NCI-H524 (cell line): ENCODE measurements at regions not wholly inside any gene's neighbourhood (a gene's known extent, or its start where the extent isn't known, plus 50 kb on each side); places are given as distances from the start of the nearest gene placed in this dataset.

ENCODE experiments used
- DNase-seq, 2 experiments: peaks; one replicate each; lab custom pipeline; 2025; lab: John Stamatoyannopoulos, UW

DNA sequence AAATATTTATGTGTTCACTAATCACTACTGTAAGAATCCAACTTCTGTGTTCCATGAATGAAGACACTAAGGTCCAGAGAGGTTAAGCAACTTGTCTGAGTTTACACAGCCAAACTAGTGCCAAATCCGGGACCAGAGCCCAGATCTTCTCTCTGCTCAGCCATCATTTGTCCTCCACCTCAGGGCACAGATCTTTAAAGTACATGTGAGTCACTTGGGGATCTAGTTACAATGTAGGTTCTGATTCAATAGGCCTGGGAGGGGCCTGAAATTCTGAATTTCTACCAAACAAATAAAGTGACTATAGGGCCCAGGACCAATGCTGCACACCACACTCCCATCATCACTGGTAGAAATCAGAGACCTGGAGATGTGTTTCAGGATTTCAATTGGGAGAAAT lies 162.9 kb downstream of the GXYLT1 start:
- DNase-seq: no peak

- DNase-seq: no peak
Observed at GRCh38 chr12:41981013-41981412, 163.7 kb downstream of the GXYLT1 start.

DNA sequence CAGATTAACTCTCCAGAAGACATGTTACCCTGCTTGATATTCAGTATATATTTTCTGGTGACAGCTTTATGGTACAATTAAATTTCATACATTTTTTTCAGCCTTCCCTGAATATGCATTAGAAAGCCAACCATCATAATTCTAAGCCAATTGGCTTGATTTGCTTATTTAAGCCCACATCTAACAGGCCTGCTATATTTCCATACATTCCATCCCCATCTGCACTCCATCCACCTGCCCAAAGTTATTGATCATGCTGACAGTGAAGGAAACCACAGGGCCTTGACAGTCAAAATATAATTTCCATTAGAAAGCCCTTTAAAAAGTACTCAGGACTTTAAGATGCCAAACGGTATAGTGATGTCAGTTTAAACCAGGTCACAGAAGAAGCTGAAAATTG lies 164.3 kb downstream of the GXYLT1 start:
- no peak for DNase-seq

GRCh38 chr12:41979574-41979973 lies 165.1 kb downstream of the GXYLT1 start:
- no peak for DNase-seq

DNA sequence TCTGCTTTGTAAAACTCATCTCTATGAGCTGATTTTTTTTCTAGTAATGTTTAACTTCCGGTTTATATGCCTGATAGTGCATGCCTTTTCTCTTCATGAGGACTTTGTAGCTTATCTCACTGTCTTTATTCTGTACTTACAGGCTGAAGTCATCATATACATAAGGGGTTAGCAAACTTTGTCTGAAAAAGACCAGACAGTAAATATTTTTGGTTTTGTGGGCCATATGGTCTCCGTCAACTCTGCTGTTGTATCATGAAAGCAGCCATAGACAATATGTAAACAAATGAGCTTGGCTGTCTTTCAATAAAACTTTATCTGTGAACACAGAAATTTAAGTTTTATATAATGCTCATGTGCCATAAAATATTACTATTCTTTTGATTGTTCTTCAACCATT lies 172.1 kb downstream of the GXYLT1 start:
- no peak for DNase-seq

GRCh38 chr12:41972196-41972595 lies 172.5 kb downstream of the GXYLT1 start:
- peak in 1 of 2 experiments; percentile 25 for DNase-seq

GRCh38 chr12:41970744-41971143 lies 173.9 kb downstream of the GXYLT1 start:
- DNase-seq: no peak

GRCh38 chr12:41968599-41968998 lies 176.1 kb downstream of the GXYLT1 start:
- no peak for DNase-seq

DNA sequence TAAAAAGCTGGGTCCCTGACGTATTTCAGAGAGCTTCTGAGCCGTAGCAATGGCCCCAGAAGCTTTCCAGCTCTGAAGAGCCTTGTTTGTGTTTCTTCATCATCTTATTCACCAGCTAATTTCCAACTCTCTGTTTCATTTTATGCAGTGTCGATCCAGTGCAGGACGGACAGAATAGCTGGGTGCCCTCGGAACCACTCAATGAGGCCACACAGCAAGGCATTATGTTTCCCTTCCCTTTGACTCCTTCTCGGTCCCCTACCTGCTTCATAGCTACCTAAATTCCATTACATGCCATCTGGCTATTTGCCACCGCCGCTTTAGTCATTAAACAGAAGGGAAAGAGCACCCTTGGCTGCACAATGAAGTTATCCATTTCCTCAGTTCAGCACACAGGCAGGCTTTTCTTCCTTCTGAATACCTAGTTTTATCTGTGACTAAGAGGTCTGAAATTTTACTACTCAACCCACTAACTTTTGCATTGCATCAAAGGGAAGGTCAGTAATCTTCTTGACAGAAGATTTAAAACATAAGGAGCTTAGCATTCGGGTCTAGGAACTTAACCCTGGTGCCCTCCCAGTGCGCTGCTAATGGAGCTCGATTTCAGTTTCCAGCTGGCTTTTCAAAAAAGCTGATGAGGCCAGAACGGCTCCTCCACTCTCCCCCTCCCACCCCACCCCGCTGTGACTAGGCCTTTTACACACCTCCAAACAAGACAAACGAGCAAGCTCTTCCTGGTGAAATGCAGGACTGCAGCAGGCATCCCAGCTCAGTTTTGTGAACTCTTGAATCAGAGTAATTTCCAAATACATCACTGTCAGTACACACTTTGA lies 176.8 kb downstream of the GXYLT1 start:
- DNase-seq: peak; percentile 84 to 87

- no peak for DNase-seq
Observed at GRCh38 chr12:41966916-41967315, 177.8 kb downstream of the GXYLT1 start.

GRCh38 chr12:41966001-41966400 lies 178.7 kb downstream of the GXYLT1 start:
- DNase-seq: no peak

GRCh38 chr12:41963398-41963797 lies 181.3 kb downstream of the GXYLT1 start:
- no peak for DNase-seq

GRCh38 chr12:41962171-41962572 lies 182.5 kb downstream of the GXYLT1 start:
- no peak for DNase-seq

- no peak for DNase-seq
Observed at GRCh38 chr12:41959271-41959670, 185.4 kb downstream of the GXYLT1 start.

GRCh38 chr12:41956353-41956752 lies 188.3 kb downstream of the GXYLT1 start:
- DNase-seq: no peak

GRCh38 chr12:41950455-41950854 lies 194.2 kb downstream of the GXYLT1 start:
- DNase-seq: no peak

DNA sequence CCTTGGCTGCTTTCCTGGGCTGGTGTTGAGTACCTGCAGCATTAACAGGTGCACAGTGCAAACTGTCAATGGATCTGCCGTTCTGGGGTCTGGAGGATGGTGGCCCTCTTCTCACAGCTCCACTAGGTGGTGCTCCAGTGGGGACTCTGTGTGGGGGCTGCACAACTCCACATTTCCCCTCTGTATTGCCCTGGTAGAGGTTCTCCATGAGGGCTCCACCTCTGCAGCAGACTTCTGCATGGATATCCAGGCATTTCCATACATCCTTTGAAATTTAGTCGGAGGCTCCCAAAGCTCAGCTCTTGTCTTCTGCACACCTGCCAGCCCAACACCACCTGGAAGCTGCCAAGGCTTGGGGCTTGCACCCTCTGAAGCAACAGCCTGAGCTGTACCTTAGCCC lies 198.6 kb downstream of the GXYLT1 start:
- no peak for DNase-seq

DNA sequence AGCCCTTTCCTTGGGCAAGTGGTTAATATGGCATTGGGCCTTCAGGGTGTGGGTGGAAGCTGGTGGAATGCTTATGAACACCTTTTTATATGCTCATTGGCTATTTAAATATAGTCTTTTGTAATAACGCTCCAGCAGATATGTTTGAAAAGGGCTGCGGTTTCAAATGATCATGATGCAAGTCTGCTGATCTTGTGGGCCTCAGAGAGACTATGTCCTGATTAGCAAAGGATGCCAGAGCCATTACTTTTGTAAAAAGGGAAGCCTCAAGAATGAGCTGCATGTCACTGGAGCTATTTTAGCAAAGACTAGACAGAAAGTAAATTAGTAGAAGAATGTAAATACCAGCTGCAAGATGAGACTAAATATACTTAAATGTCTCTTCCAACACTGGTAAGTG lies 200.5 kb downstream of the GXYLT1 start:
- DNase-seq: no peak

- no peak for DNase-seq
Observed at GRCh38 chr12:41943671-41944070, 201.0 kb downstream of the GXYLT1 start.

DNA sequence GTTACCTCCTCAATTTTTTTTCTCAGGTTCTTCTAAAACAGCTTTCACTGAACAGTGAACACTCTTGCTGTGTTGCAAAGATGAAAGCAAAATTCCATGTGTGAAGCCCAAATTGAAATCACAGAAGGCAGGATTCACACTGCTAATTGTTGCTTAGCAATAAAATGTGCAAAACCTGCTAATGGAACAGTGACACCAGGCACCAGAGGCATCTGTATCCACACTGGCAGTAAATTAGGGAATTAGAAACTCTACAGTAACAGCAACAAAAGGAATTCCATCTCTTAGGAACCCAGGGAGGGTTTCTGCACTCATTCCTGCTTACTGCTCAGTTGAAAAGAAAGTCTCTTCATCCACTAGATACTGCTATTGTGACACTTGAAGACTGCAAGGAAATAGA lies 202.3 kb downstream of the GXYLT1 start:
- DNase-seq: peak in 1 of 2 experiments; percentile 3

GRCh38 chr12:41941079-41941478 lies 203.6 kb downstream of the GXYLT1 start:
- DNase-seq: no peak

DNA sequence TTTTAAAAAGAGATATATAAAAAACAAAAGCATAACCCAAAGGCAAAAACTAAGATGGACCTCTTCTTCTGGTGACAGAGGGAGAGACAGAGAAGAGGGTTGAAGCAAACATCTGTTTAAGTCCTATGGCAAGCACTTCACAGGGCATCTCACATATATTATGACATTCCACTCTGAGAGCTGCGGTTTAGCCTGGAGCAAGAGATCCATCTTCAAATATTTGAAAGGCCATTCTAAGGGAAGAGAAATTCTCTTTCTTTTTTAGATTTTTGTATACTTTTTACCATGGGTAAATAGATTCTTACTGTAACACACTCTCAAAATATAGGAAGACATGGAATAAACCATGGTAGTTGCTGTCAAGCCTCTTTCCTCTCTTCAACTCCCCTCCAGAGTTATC lies 204.1 kb downstream of the GXYLT1 start:
- DNase-seq: peak in 1 of 2 experiments; percentile 18

- DNase-seq: no peak
Observed at GRCh38 chr12:41936333-41936732, 208.3 kb downstream of the GXYLT1 start.

- DNase-seq: no peak
Observed at GRCh38 chr12:41935911-41936310, 208.8 kb downstream of the GXYLT1 start.
